ENCODE measurements at regions not wholly inside any gene's neighbourhood (a gene's known extent, or its start where the extent isn't known, plus 50 kb on each side); places are given as distances from the start of the nearest gene placed in this dataset.
"Not testable (repeated sequence)": the region's sequence is repeated elsewhere in the genome, so short reads cannot be mapped to it uniquely, and the experiment has no call there.

GRCh38 chr19:29154163-29154562 is 58.8 kb downstream of the UQCRFS1 start:
- no peak for DNase-seq (ENCODE audit: low spot score)

DNA sequence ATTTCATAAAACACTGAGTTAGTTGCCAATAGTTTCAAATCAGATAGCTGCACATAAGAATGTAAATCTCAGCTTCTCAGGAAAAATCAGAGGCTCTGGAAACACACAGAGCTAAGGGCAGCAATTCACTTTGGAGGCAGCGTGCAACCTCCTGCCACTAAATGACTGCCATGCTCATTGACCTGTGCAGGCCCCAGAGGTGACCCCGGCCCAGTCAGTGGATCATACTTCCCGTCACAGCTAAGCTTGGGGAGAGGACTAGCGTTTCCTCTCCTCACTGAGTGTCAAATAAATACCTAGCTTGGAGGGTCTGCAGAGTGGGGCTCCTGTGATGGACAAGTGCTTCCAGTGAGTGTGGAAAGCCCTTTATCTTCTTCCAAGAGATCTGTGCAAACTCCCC is 67.2 kb downstream of the UQCRFS1 start:
- DNase-seq (ENCODE audit: low spot score) = no peak

- DNase-seq (ENCODE audit: low spot score) = no peak
These were observed 69.8 kb downstream of the UQCRFS1 start for GRCh38 chr19:29143183-29143582.

DNA sequence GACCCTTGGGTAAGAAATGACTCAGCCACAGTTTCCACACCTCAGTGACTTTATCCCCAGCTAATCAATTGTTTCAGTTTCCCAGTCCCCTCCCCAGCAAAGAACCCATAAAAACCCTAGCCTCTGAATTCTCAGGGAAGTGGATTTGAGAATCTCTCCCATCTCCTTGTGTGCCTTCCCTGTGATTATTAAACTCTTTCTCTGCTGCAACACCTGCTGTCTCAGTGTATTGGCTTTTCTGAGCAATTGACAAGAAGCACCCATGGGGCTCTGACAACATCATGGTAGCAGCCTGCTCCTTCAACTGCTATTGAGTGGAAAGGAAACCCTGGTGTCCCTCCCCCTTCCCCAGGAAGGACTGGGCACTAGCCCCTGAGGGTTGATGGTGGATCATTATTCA is 73.7 kb downstream of the UQCRFS1 start:
- no peak for DNase-seq (ENCODE audit: low spot score)

DNA sequence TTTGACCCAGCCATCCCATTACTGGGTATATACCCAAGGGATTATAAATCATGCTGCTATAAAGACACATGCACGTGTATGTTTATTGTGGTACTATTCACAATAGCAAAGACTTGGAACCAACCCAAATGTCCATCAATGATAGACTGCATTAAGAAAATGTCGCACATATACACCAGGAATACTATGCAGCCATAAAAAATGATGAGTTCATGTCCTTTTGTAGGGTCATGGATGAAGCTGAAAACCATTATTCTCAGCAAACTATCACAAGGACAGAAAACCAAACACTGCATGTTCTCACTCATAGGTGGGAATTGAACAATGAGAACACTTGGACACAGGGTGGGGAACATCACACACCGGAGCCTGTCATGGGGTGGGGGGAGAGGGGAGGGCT is 74.7 kb downstream of the UQCRFS1 start:
- not testable (repeated sequence) for DNase-seq (ENCODE audit: low spot score)

DNA sequence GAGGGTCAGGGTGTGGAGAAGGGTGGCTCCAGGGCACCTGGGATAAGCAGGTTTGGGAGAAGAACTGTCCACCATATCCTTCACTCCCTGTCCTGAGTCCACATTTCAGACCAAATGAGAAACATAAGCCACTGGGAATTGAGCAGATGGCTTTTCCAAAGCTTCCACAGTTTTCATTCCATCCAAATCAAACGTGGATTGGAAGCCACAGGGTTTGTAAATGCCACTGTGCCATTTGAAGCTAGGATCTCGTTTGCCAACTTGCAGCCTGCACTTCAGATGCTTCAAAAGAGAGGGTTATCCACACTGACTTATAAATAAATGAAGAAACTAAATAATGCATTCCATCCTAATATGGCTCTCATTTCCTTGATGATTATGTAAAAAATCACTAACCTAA is 81.5 kb downstream of the UQCRFS1 start:
- no peak for DNase-seq (ENCODE audit: low spot score)

DNA sequence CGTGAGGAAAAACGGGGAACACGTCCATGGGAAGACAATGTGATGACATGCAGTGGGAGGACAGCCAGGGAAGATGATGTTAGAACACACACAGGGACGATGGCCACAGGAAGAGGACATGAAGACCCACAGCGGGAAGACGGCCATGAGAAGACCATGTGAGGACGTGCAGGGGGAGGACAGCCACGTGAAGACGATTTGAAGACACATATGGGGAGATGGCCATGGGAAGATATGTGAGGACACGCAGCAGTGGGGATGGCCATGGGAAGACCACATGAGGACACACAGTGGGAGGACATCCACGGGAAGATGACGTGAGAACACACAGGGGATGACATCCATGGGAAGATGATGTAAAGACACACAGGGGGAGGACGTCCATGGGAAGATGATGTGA is 83.8 kb downstream of the UQCRFS1 start:
- no peak for DNase-seq (ENCODE audit: low spot score)

- no peak for DNase-seq (ENCODE audit: low spot score)
These were observed 84.7 kb downstream of the UQCRFS1 start for GRCh38 chr19:29128203-29128602.

DNA sequence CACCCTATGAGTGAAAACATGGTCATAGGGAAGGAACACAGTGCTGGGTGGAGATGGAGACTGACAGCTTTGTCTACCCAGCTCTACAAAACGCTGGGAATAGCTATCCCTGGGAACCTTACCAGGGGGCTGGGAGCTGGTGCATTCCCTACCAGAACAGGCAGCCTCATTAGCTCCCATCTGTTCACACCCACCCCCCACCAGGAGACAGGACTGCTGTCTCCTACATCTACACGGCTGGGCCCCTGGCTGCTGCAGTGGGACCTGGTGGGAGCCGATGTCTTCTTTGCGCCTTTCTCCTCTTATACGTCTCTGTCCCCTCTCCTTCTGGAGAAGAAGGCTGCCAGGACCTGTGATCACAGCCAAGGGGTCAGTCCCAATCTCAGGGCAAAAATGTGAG is 90.8 kb downstream of the UQCRFS1 start:
- DNase-seq (ENCODE audit: low spot score) = no peak

- DNase-seq (ENCODE audit: low spot score) = no peak
These were observed 91.3 kb downstream of the UQCRFS1 start for GRCh38 chr19:29121684-29122083.

DNA sequence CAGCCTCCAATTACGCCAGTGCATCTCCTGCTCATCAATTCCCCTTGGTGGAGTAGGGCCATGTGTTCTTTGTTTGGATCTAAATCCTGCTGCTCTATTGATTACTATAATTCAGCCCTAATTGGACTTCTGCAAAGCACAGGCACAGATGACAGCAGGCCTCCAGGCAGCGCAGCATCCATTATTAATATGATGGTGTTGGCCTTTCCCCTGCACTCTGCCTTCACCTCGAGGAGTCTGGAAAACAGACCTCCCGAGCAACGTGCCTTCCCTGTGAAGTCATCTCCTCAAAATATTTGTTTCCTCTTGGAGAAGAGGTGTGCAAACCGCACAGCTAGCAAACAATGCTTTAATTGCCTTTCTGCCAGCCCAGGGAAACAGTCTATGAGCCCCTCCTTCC is 92.5 kb downstream of the UQCRFS1 start:
- no peak for DNase-seq (ENCODE audit: low spot score)

- DNase-seq (ENCODE audit: low spot score) = no peak
These were observed 93.4 kb downstream of the UQCRFS1 start for GRCh38 chr19:29119590-29119989.

- no peak for DNase-seq (ENCODE audit: low spot score)
These were observed 94.6 kb downstream of the UQCRFS1 start for GRCh38 chr19:29118389-29118788.

DNA sequence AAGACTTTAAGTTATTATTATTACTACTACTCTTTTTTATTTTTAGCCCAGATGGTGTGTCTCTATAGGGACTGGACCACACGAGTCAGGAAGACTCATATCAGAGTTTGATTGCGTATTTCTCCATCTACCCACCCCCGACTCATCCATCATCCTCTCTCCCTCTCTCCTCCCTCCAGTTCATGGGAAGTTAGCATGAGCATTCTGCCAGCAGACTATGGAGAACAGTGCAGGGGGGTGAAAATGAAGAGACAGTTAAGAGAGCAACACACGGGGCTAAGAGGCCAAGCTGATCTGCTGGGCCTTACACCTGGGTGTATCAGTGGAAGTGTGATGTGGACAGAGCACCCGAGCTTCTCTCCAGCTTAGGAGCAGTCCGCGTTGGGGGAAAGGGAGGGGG is 95.0 kb downstream of the UQCRFS1 start:
- DNase-seq (ENCODE audit: low spot score) = no peak

- no peak for DNase-seq (ENCODE audit: low spot score)
These were observed 97.8 kb downstream of the UQCRFS1 start for GRCh38 chr19:29115181-29115580.

GRCh38 chr19:29113838-29114237 is 99.1 kb downstream of the UQCRFS1 start:
- DNase-seq (ENCODE audit: low spot score) = no peak

GRCh38 chr19:29111576-29111975 is 101.4 kb downstream of the UQCRFS1 start:
- no peak for DNase-seq (ENCODE audit: low spot score)

DNA sequence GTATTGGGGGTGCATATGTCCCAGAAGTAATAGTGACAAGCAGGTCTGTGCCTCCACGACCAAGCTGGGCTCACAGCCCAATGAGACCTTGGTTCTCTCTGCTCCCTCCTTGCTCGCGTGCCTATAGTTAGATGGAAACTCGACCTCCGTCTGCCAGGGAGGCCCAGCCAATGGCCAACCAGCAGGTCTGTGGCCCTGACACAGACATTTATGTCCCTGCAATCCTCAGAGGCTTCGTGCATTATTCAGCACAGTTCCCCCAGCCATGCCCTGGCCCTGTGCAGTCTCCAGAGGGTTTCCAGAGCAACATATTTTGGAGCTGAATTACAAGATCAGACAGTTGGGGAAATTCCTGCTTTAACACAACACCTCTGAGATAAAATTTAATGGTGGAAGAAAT is 105.1 kb downstream of the UQCRFS1 start:
- no peak for DNase-seq (ENCODE audit: low spot score)

- DNase-seq (ENCODE audit: low spot score) = no peak
These were observed 106.5 kb downstream of the UQCRFS1 start for GRCh38 chr19:29106346-29106885.

DNA sequence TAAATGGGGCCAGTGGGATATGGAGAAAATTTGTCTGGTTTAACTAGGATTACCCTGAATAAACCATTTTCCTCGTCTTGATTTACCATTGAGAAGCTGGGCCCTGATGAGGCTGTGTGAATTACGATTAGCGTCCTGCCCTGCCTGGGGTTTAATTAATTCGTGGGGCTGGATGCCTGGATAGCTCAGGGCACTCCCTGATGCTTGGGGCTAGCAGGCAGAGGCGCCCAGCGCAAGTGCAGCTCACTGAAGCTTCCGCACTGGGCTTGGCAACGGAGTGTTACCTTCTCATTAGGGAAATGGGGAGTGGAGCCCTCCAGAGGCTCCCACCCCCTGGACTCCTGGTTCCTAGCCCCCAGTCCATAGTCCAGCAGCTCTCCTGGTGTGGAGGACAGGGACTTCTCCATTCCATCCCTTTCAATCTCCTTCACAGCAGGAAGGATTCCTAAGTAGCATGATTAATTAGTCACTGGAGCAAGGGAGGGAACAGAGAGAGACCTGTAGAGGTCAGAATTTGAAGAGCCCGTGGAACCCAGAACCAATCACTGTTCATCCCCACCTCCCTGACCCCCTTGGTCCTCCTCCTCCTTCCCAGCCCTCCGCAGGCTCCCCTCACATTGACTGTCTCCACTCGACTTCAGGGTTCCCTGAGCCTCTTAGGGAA is 107.2 kb downstream of the UQCRFS1 start:
- no peak for DNase-seq (ENCODE audit: low spot score)

DNA sequence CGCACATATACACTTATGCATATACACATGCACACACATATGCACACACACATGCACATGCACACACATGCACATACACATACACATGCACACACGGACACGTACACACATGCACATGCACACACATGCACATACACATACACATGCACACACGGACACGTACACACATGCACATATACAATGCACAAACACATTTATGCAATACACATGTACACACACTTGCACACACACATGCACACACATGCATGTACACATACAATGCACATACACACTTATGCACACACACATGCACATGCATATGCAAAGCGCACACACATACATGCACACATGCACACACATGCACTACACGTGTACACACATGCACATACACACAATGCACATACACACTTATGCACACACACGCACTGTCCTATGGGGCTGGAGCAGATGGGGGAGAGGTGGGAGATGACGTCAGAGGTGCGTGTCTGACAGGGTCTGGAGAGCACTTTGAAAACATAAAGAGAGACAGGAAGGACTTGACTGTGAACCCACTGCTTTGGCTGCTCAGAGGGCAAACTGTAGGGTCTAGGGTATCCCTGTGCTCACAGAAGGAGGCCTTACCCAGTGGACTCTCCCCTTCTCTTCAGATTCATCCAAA is 108.2 kb downstream of the UQCRFS1 start:
- DNase-seq (ENCODE audit: low spot score) = no peak

GRCh38 chr19:29098863-29099481 is 114.0 kb downstream of the UQCRFS1 start:
- no peak for DNase-seq (ENCODE audit: low spot score)

DNA sequence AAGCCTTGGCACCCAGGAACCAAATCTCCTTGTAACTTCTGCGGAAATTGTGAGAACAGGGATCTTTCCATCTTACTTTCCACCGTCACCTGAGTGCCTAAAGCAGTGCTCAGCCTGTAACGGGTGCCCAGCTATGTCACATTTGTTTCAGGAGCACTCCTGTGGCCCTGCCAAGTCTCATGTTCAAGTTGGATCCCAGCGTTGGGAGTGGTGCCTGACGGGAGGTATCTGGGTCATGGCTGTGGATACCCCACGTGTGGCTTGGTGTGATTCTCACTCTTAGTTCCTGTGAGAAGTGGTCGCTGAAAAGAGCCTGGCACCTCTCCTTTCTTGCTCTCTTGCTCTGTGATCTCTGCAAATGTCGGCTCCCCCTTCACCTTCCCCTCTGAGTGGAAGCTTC is 114.9 kb downstream of the UQCRFS1 start:
- DNase-seq (ENCODE audit: low spot score) = no peak

Data from pons (tissue), 1 donor.